GM19372 (cell line): ENCODE measurements at regions not wholly inside any gene's neighbourhood (a gene's known extent, or its start where the extent isn't known, plus 50 kb on each side); places are given as distances from the start of the nearest gene placed in this dataset.
"Not testable (repeated sequence)": the region's sequence is repeated elsewhere in the genome, so short reads cannot be mapped to it uniquely, and the experiment has no call there.

ENCODE experiments used
- ATAC-seq: cut with Tn5 transposase; IDR thresholded peaks from one replicate; pipeline ENCODE4 v1.9.1; 2021; ENCODE audit warnings: mild to moderate bottlenecking, low read depth, moderate library complexity; ENCODE audit not compliant: unreplicated experiment

DNA sequence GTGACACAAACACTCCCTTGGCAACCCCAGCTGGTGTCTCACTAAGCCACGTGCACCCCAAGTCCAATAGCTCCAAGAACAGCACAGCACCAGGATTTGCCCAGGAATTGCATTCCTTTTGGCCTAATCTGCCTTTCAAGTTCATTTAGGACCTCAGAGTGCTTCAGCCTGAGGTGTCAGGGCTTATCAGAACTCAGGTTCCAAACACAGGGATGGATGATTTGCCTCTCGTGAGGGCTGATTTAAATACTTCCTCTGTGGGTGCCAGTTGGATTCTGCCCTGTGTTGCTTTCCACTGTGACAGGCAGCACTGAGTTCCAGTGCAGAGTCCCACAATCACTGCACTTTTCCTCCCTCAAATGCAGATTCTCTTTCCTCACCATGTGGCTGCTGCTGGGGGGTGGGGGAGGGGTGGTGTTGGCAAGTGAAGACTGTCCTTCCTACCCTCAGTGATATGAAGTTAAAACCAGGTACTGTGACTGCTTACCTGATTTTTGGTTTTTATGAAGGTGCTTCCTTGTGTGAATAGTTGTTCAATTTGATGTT, 204.3 kb upstream of the STAC start:
- ATAC-seq, result no peak

DNA sequence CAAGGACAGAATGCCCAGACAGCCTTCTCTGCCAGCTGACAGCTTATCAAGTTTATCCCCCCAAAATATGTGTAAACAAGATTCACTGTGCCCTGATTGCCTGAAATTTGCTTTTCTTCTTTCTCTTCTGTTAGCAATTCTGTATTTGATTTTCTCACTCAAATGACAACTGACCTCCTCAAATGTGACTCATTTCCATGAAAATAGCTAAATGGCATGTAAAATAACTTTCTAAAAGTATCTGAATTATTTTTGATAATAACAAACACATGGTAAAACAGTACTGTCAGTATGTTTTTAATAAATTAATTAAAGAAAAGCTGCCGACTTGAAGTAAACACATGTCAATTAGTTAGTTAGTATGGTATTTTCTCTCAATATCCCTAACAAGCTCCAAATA, 202.3 kb upstream of the STAC start:
- no peak for ATAC-seq

DNA sequence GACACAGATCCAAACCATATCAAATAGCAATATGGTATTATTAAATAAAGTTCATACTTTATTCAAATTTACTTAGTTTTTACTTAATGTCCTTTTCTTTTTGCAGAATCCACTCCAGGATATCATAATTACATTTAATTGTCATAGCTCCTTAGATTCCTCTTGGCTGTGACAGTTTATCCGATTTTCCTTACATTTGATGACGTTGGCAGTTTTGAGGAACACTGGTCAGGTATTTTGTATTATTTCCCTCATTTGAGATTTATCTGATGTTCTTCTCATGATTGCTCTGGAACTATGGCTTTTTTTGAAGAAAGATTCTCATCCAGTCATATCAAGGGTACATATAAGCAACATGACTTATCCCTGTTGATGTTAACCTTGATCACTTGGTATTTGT, 198.3 kb upstream of the STAC start:
- ATAC-seq, result no peak

DNA sequence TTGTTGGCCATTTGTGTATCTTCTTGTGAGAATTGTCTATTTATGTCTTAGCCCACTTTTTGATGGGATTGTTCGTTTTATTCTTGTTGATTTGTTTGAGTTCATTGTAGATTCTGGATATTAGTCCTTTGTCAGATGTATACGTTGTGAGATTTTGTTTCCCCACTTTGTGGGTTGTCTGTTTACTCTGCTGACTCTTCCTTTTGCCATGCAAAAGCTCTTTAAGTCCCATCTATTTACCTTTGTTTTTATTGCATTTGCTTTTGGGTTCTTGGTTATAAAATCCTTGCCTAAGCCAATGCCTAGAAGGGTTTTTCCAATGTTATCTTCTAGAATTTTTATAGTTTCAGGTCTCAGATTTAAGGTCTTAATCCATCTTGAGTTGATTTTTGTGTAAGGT, 193.1 kb upstream of the STAC start:
- not testable (repeated sequence) for ATAC-seq

DNA sequence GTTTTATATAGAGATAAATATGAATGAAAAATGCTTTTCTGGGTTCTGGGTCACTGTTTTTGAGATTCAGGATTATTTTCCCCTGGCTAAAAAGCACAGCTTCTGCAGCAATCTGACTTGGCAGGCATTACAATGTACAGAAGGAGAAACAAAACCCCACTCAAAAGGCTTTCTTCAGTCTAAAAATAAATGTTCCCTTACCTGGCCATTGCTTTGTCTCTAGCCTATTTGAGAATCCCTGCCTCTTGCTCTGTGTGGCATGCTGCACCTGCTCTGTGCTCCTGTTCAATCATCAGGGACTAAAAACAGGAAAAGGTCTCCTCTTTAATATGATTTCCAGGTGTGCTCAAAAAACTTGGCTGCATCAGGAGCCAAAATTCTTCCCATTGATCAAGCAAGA, 187.4 kb upstream of the STAC start:
- no peak for ATAC-seq

GRCh38 chr3:36193448-36193847, 186.9 kb upstream of the STAC start:
- ATAC-seq, result no peak

- ATAC-seq, result no peak
These were observed 184.2 kb upstream of the STAC start for GRCh38 chr3:36196058-36196457.

GRCh38 chr3:36197151-36197550, 183.2 kb upstream of the STAC start:
- ATAC-seq, result no peak

GRCh38 chr3:36201546-36201945, 178.8 kb upstream of the STAC start:
- ATAC-seq, result no peak

DNA sequence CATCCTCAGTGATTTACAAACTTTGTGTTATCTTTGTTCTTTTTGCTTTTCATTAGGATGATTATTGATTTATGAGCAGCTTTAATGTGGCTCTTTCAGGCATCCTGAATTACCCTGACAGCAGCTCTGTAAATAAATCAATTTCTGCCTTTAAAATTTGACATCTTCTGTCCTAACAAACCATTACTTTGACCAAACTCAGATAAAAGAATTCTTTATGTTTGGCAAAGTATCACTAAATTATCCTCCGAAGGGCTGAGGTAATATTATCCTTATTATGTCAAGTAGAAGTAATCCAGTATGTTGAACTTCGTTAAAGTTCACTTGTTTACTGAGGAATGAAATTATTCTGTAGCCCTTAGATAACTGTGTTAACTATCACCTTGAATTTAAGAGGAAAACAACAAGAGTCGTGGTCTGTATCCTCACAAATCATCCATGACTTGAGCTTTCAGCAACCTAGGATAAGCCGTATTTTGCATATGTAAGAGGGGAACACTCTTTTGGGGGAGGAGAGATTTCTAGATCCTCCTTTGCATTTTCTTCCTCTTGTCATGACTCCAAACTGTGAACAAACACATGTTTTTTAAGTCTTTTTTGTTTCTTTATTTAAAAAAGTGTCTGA, 173.2 kb upstream of the STAC start:
- ATAC-seq, result no peak

- ATAC-seq, result no peak
These were observed 169.3 kb upstream of the STAC start for GRCh38 chr3:36210840-36211651.

- ATAC-seq, result no peak
These were observed 168.7 kb upstream of the STAC start for GRCh38 chr3:36211652-36211999.

DNA sequence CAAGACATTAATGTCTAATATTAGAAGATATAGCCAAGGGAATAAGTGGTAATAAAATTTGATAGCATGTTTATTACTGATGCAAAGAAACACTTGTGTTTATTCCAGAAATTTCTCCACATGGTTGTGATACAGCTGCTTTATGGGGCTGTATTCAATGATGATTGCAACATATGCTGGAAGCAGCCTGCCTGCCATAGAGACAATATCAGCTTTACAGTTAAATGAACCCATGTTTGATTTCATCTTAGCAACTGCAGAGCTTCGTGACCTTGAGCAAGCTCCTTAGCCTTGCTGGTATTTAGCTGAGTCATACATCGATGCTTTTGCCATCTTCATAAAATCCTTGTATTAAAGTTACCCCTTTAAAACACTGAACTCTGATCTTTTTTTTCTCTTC, 168.1 kb upstream of the STAC start:
- ATAC-seq, result no peak

DNA sequence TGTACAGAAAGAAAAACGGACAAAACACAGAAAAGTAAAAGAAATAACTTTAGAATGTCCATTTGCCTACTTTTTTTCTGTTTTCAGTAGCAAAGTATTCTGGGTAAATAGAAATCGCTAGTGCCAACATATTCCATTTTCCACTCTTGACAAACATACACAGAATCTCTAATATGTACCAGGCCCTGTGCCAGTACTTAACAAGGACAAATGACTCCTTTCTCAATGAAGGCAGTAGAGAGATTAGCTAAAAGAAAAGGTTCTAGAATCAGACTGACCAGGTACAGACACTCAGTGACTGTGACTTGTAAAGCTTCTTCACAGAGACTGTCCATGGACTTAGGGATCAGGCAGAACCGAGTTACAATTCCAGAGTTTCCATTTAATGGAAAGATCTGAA, 165.8 kb upstream of the STAC start:
- no peak for ATAC-seq

GRCh38 chr3:36215241-36215640, 165.1 kb upstream of the STAC start:
- ATAC-seq, result no peak

GRCh38 chr3:36219398-36219797, 160.9 kb upstream of the STAC start:
- no peak for ATAC-seq

- no peak for ATAC-seq
These were observed 160.1 kb upstream of the STAC start for GRCh38 chr3:36220173-36220572.

- ATAC-seq, result no peak
These were observed 158.3 kb upstream of the STAC start for GRCh38 chr3:36221975-36222374.

- no peak for ATAC-seq
These were observed 152.3 kb upstream of the STAC start for GRCh38 chr3:36227980-36228379.

DNA sequence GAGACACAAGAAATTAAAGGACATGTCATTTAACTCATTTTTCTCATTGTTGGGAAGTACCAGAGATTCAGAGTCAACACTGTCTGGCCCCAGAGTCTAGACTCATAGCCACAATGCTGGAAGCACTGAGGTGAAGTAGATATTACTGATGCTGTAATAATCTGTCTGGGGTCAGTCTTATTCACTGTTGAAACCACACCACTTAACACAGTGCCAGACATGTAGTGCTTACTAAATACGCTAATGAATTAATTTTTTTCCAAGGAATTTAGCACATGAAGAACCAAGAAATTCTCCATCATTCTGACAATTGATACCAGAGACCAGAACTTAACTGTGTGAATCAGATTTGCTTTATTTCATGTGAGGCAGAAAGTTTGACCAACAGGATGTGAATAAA, 150.8 kb upstream of the STAC start:
- no peak for ATAC-seq

DNA sequence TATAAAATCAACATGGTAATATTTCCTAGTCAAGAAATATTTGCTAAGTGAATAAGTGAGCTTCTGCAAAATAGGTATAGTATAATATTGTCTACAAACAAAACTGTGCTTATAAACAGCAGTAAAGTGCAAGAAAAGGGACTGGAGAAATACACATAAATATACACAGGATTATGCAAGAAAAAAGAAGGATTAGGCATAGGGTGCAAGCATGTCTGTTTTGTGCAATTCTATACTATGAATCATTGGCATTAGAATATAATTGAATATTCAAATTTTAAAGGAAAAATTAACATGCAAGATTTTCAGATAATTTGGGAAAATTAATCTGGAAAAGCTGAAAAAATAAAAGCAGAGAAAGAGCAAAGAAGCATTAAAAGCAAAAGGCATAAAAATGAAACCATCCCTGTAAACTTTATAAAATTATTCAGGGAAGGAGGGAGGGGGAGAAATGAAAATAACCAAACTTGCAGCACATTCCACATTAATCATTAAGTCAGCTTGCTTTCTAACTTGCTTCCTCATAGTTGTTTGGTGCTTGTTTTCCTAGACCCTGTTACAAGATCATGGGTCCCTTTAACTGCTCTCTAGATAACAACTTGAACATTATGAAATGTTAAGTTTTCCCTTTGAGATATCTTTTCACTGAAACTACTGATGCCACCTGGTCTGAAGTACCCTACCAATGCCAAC, 147.4 kb upstream of the STAC start:
- ATAC-seq, result no peak

DNA sequence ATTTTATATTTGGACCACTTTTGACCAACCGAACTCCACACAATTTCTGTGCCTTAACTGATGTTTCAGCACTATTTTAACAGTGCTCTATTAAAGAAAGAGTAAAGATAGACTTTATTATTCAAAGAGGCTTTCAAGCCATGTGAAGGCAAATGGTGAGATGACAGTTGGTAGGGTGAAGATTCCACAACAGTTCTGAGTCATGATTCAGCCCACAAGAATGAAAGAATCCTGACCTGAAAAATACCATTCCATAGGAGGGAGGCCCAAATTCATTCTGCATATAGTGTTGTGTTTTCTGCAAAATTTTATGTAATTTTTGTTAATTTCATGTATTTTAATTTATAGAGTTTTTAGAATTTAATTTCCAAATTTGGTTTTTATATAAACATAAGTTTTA, 135.6 kb upstream of the STAC start:
- ATAC-seq, result no peak
